SK-N-SH (cell line): ENCODE measurements at regions not wholly inside any gene's neighbourhood (a gene's known extent, or its start where the extent isn't known, plus 50 kb on each side); places are given as distances from the start of the nearest gene placed in this dataset.

Experiments
- CTCF ChIA-PET: fragments of 300-600, 350-600 bp; formaldehyde crosslinking; extraction: SDS; loops from one replicate; lab custom pipeline; 2021; lab: Yijun Ruan, JAX
- POLR2A ChIA-PET: fragments of 350-600 bp; sonication (Branson Sonifier 250); formaldehyde crosslinking; extraction: SDS; loops from one replicate; lab custom pipeline; 2020; ENCODE audit warnings: antibody characterized with exemption, inconsistent platforms; lab: Yijun Ruan, JAX
- DNase-seq: peaks from one replicate; pipeline ENCODE4 v3.0.0; 2012
- H2AFZ ChIP-seq: fragments of 200-600 bp; sonication (generic); 2 replicates; pipeline ENCODE4 v1.8.1; 2016; ENCODE audit warnings: antibody characterized with exemption, mild to moderate bottlenecking, low read depth
- H3F3A ChIP-seq: fragments of 200-600 bp; sonication (generic); replicated peaks from 2 replicates; pipeline ENCODE3; 2016; ENCODE audit warnings: antibody characterized with exemption, mild to moderate bottlenecking; ENCODE audit not compliant: insufficient read depth
- H3K27ac ChIP-seq, 2 experiments: fragments of 200-500 bp in 1 of 2; fragments of 200-600 bp in 1 of 2; sonication (Bioruptor generic) in 1 of 2; sonication (generic), shearing (Covaris generic) in 1 of 2; 2 replicates each; pipeline versions ENCODE4 v1.5.1 to v1.6.1; 2014 to 2016; ENCODE audit warnings: low read depth in 2 of 2, inconsistent platforms in 1 of 2, low read length in 1 of 2, mild to moderate bottlenecking in 1 of 2, mixed read lengths in 1 of 2
- H3K27me3 ChIP-seq: fragments of 200-600 bp; sonication (generic), shearing (Covaris generic); 2 replicates; pipeline ENCODE4 v1.6.1; 2016; ENCODE audit warnings: mixed run types; ENCODE audit not compliant: insufficient read depth
- H3K36me3 ChIP-seq, 2 experiments: fragments of 200-500 bp in 1 of 2; fragments of 200-600 bp in 1 of 2; sonication (Bioruptor generic) in 1 of 2; sonication (generic) in 1 of 2; replicated peaks in 1 of 2; 2 replicates each; pipeline versions ENCODE3 to v1.5.1; 2014 to 2016; ENCODE audit warnings: low read length in 1 of 2, mild to moderate bottlenecking in 1 of 2; ENCODE audit not compliant: insufficient read depth in 2 of 2, control insufficient read depth in 1 of 2
- H3K4me1 ChIP-seq, 2 experiments: fragments of 200-500 bp in 1 of 2; fragments of 200-600 bp in 1 of 2; sonication (Bioruptor generic) in 1 of 2; sonication (generic), shearing (Covaris generic) in 1 of 2; 2 replicates each; pipeline versions ENCODE4 v1.5.1 to v1.6.1; 2014 to 2016; ENCODE audit warnings: low read depth in 1 of 2, low read length in 1 of 2, mixed run types in 1 of 2; ENCODE audit not compliant: insufficient read depth in 2 of 2, control insufficient read depth in 1 of 2
- H3K4me2 ChIP-seq: fragments of 200-600 bp; sonication (generic), shearing (Covaris generic); 2 replicates; pipeline ENCODE4 v1.6.1; 2017; ENCODE audit warnings: mixed run types
- H3K4me3 ChIP-seq, 2 experiments: fragments of 200-500 bp in 1 of 2; fragments of 200-600 bp in 1 of 2; sonication (Bioruptor generic) in 1 of 2; sonication (generic), shearing (Covaris generic) in 1 of 2; 2 replicates each; pipeline versions ENCODE4 v1.5.1 to v1.8.1; 2014 to 2016; ENCODE audit warnings: low read depth in 2 of 2, inconsistent platforms in 1 of 2, low read length in 1 of 2, mild to moderate bottlenecking in 1 of 2, mixed read lengths in 1 of 2, moderate library complexity in 1 of 2
- H3K79me2 ChIP-seq: fragments of 200-600 bp; sonication (generic); 2 replicates; pipeline ENCODE4 v1.8.1; 2017; ENCODE audit warnings: mild to moderate bottlenecking; ENCODE audit not compliant: insufficient read depth
- H3K9ac ChIP-seq: fragments of 200-600 bp; sonication (generic); 2 replicates; pipeline ENCODE4 v1.6.1; 2017; ENCODE audit warnings: mixed run types
- H3K9me2 ChIP-seq: fragments of 200-600 bp; sonication (generic); 2 replicates; pipeline ENCODE4 v1.6.1; 2017; ENCODE audit warnings: mixed run types
- H3K9me3 ChIP-seq: fragments of 200-600 bp; sonication (generic); 2 replicates; pipeline ENCODE4 v1.6.1; 2017; ENCODE audit warnings: mixed run types, mild to moderate bottlenecking, moderate library complexity
- H4K20me1 ChIP-seq: fragments of 200-600 bp; sonication (generic); 2 replicates; pipeline ENCODE4 v1.6.1; 2017; ENCODE audit warnings: mild to moderate bottlenecking, mixed run types; ENCODE audit not compliant: insufficient read depth
- ELF1 ChIP-seq: IDR thresholded peaks from 2 replicates; pipeline ENCODE4 v1.4.0; 2012
- EZH2phosphoT487 ChIP-seq: fragments of 200-600 bp; sonication (generic); IDR thresholded peaks from 2 replicates; pipeline ENCODE4 v1.6.1; 2017; ENCODE audit warnings: low read depth, mixed run types, mild to moderate bottlenecking, antibody characterized with exemption, moderate library complexity, borderline replicate concordance
- FOXJ3 ChIP-seq: sonication (generic); formaldehyde crosslinking; IDR thresholded peaks from 2 replicates; pipeline ENCODE4 v1.5.1; 2020; ENCODE audit warnings: mild to moderate bottlenecking, missing genetic modification reagents
- FOXM1 ChIP-seq: IDR thresholded peaks from 2 replicates; pipeline ENCODE4 v1.4.0; 2012; ENCODE audit warnings: low read depth, mild to moderate bottlenecking
- GATA2 ChIP-seq: sonication (generic); formaldehyde crosslinking; IDR thresholded peaks from 2 replicates; pipeline ENCODE4 v1.5.0; 2020; ENCODE audit warnings: mild to moderate bottlenecking, missing genetic modification reagents
- MXI1 ChIP-seq: IDR thresholded peaks from 2 replicates; pipeline ENCODE4 v1.6.1; 2012; ENCODE audit warnings: mild to moderate bottlenecking, low read depth, low read length, improper control_type of control experiment
- NFIC ChIP-seq: IDR thresholded peaks from 2 replicates; pipeline ENCODE4 v1.4.0; 2012; ENCODE audit warnings: borderline replicate concordance
- RCOR1 ChIP-seq: fragments of 150-350 bp; IDR thresholded peaks from 2 replicates; pipeline ENCODE4 v1.6.1; 2017; ENCODE audit warnings: antibody characterized with exemption, low read length
- SIN3A ChIP-seq: IDR thresholded peaks from 2 replicates; pipeline ENCODE4 v1.6.1; 2012; ENCODE audit warnings: low read depth, mild to moderate bottlenecking, low read length, moderate library complexity, borderline replicate concordance
- TAF1 ChIP-seq: IDR thresholded peaks from 2 replicates; pipeline ENCODE4 v1.6.1; 2012; ENCODE audit warnings: low read depth, mild to moderate bottlenecking, low read length, moderate library complexity, borderline replicate concordance
- TCF12 ChIP-seq: IDR thresholded peaks from 2 replicates; pipeline ENCODE4 v1.4.0; 2012
- USF1 ChIP-seq: IDR thresholded peaks from 2 replicates; pipeline ENCODE4 v1.4.0; 2012; ENCODE audit warnings: low read depth, borderline replicate concordance
- YY1 ChIP-seq: IDR thresholded peaks from 2 replicates; pipeline ENCODE4 v1.4.0; 2012; ENCODE audit warnings: low read depth, mild to moderate bottlenecking
- whole genome bisulfite sequencing: methylation state at CpG from one replicate; pipeline ENCODE4 v1.1.6; 2017; ENCODE audit warnings: low lambda C conversion rate; 5-methylcytosine and 5-hydroxymethylcytosine counted together
- TF ChIP-seq, protein P1 (sequence below): fragments of 150-350 bp; IDR thresholded peaks from 2 replicates; pipeline ENCODE4 v1.6.1; 2016; ENCODE audit warnings: mild to moderate bottlenecking, low read depth, low read length
- TF ChIP-seq, protein P2 (sequence below): fragments of 200-600 bp; sonication (generic); IDR thresholded peaks from 2 replicates; pipeline ENCODE4 v1.6.1; 2017; ENCODE audit warnings: antibody characterized with exemption, mild to moderate bottlenecking, moderate library complexity
- TF ChIP-seq, protein P3 (sequence below): fragments of 150-350 bp; IDR thresholded peaks from 2 replicates; pipeline ENCODE4 v1.6.1; 2017; ENCODE audit warnings: antibody characterized with exemption, low read length, low read depth, borderline replicate concordance

DNA sequence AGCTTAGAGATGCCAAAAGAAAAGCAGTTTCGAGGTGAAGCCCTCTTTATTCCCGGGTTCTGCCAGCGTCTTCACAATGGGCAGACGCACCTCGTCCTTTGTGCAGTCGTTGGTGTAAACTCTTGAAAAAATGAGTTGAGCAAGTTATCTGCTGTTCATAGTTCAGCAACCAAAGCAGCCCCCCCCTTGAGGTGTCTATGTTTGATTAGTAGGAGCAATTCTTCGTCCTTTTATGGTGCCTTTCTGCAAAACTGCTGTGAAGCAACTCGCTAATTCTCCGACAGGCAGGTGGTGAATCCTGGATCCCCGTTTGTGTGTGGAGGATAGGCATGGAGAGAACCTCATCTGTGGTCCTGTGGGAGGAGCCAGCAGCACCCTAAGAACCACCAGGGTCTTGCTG is 234.5 kb downstream of the GLRX3 start:
- H3K36me3 ChIP-seq: no peaks in the 10 kb centered on the region
- no peak for TF ChIP-seq NFIC
- TF ChIP-seq ELF1: no peak
- TF ChIP-seq, protein P1, sequence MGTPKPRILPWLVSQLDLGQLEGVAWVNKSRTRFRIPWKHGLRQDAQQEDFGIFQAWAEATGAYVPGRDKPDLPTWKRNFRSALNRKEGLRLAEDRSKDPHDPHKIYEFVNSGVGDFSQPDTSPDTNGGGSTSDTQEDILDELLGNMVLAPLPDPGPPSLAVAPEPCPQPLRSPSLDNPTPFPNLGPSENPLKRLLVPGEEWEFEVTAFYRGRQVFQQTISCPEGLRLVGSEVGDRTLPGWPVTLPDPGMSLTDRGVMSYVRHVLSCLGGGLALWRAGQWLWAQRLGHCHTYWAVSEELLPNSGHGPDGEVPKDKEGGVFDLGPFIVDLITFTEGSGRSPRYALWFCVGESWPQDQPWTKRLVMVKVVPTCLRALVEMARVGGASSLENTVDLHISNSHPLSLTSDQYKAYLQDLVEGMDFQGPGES: no peak
- TF ChIP-seq MXI1: no peak
- TF ChIP-seq FOXM1: no peak
- TF ChIP-seq GATA2 (CRISPR knock-in tag): no peak
- no peak for TF ChIP-seq EZH2phosphoT487
- TF ChIP-seq RCOR1: no peak
- no peak for TF ChIP-seq YY1
- TF ChIP-seq SIN3A: no peak
- TF ChIP-seq TCF12: no peak
- no peak overlapping the region for H3K9ac ChIP-seq
- DNase-seq: no peak
- H3F3A ChIP-seq: no peaks in the 10 kb centered on the region
- H3K27ac ChIP-seq: no peak overlapping the region
- 40% methylated on average over 10 of the region's 10 CpGs for WGBS
- CTCF ChIA-PET: interaction anchor here (1.5 kb wide), 1 partner anchor 12 kb away, joined by 3 read pairs; no protein-coding TSS in a partner anchor
- no peaks in the 10 kb centered on the region for H3K9me3 ChIP-seq
- H2AFZ ChIP-seq: no peak overlapping the region
- no peaks in the 10 kb centered on the region for H3K79me2 ChIP-seq
- H3K9me2 ChIP-seq: no peaks in the 10 kb centered on the region
- H3K4me3 ChIP-seq: no peak overlapping the region
- no peaks in the 10 kb centered on the region for H4K20me1 ChIP-seq
- POLR2A ChIA-PET: no interaction called here
- no peak overlapping the region for H3K4me2 ChIP-seq
- H3K27me3 ChIP-seq: no peaks in the 10 kb centered on the region
- H3K4me1 ChIP-seq: no peaks in the 10 kb centered on the region; a peak in 1 of 4 replicates

- TF ChIP-seq USF1 (no peak), FOXJ3 (no peak), TAF1 (no peak), FOXM1 (no peak), RCOR1 (no peak), TCF12 (no peak)
- TF ChIP-seq, protein P2, sequence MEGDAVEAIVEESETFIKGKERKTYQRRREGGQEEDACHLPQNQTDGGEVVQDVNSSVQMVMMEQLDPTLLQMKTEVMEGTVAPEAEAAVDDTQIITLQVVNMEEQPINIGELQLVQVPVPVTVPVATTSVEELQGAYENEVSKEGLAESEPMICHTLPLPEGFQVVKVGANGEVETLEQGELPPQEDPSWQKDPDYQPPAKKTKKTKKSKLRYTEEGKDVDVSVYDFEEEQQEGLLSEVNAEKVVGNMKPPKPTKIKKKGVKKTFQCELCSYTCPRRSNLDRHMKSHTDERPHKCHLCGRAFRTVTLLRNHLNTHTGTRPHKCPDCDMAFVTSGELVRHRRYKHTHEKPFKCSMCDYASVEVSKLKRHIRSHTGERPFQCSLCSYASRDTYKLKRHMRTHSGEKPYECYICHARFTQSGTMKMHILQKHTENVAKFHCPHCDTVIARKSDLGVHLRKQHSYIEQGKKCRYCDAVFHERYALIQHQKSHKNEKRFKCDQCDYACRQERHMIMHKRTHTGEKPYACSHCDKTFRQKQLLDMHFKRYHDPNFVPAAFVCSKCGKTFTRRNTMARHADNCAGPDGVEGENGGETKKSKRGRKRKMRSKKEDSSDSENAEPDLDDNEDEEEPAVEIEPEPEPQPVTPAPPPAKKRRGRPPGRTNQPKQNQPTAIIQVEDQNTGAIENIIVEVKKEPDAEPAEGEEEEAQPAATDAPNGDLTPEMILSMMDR: no peak
- TF ChIP-seq, protein P1: no peak
- TF ChIP-seq, protein P3, sequence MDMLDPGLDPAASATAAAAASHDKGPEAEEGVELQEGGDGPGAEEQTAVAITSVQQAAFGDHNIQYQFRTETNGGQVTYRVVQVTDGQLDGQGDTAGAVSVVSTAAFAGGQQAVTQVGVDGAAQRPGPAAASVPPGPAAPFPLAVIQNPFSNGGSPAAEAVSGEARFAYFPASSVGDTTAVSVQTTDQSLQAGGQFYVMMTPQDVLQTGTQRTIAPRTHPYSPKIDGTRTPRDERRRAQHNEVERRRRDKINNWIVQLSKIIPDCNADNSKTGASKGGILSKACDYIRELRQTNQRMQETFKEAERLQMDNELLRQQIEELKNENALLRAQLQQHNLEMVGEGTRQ: no peak
- TF ChIP-seq, all 33 proteins: peak for 0
- Histone ChIP-seq H3K4me3 (no peak overlapping the region), H3K9me3 (no peaks in the 10 kb centered on the region), H3K9ac (no peak overlapping the region), H3K9me2 (no peaks in the 10 kb centered on the region), H4K20me1 (no peaks in the 10 kb centered on the region), H3K36me3 (no peaks in the 10 kb centered on the region), H3K27ac (no peak overlapping the region), H3K79me2 (no peaks in the 10 kb centered on the region), H3F3A (no peaks in the 10 kb centered on the region), H2AFZ (no peak overlapping the region), H3K27me3 (no peaks in the 10 kb centered on the region), H3K4me1 (no peaks in the 10 kb centered on the region; a peak in 1 of 4 replicates), H3K4me2 (no peak overlapping the region)
- ChIA-PET CTCF (interaction anchor here (0.8 to 1.5 kb wide), 2 partner anchors 12 to 30 kb away, joined by 3 read pairs; no protein-coding TSS in a partner anchor), POLR2A (no interaction called here)
- 0% methylated on average over 1 of the region's 6 CpGs for WGBS
- DNase-seq: no peak
Observed at GRCh38 chr10:130371156-130371555, 235.0 kb downstream of the GLRX3 start.
